Adrenal gland (tissue), 5 donors: ENCODE measurements at regions not wholly inside any gene's neighbourhood (a gene's known extent, or its start where the extent isn't known, plus 50 kb on each side); places are given as distances from the start of the nearest gene placed in this dataset.

Experiments
- CTCF ChIP-seq, 6 experiments: fragments of 450-650 bp in 4 of 6; fragments of 200-600 bp in 2 of 6; sonication (generic) in 1 of 6; IDR thresholded peaks; 1 replicate in 5 of 6; 2 replicates in 1 of 6; pipeline versions ENCODE4 v1.5.1 to v1.8.0; 2016 to 2021; ENCODE audit warnings: antibody characterized with exemption in 6 of 6, mild to moderate bottlenecking in 2 of 6, moderate library complexity in 1 of 6
- POLR2A ChIP-seq, 2 donors: fragments of 450-650 bp; IDR thresholded peaks; one replicate each; pipeline ENCODE4 v1.6.1; 2017; ENCODE audit warnings: antibody characterized with exemption in 2 of 2, mild to moderate bottlenecking in 2 of 2, moderate library complexity in 1 of 2
- donor health status: DM: no; HTN: no; CAD: no.

- no peak for TF ChIP-seq CTCF (IDR thresholded peaks at IDR 0.05)
- TF ChIP-seq POLR2A (IDR thresholded peaks at IDR 0.05) = no peak
Observed at GRCh38 chr6:95503568-95503967, 73.8 kb upstream of the MANEA start.
